BE2C (cell line): ENCODE measurements at regions not wholly inside any gene's neighbourhood (a gene's known extent, or its start where the extent isn't known, plus 50 kb on each side); places are given as distances from the start of the nearest gene placed in this dataset.

Experiments
- DNase-seq: peaks from one replicate; pipeline ENCODE4 v3.0.0-alpha.2; 2020
- H3K27me3 ChIP-seq: fragments of 250-450 bp; sonication (Bioruptor Pico); 2 replicates; pipeline ENCODE4 v1.5.1; 2020; ENCODE audit warnings: mild to moderate bottlenecking
- H3K36me3 ChIP-seq: fragments of 250-450 bp; sonication (Bioruptor Pico); 2 replicates; pipeline ENCODE4 v1.5.1; 2020; ENCODE audit warnings: mild to moderate bottlenecking
- H3K4me1 ChIP-seq: fragments of 250-450 bp; sonication (Bioruptor Pico); 2 replicates; pipeline ENCODE4 v1.5.1; 2020
- H3K4me3 ChIP-seq: 2 replicates; pipeline ENCODE4 v1.5.1; 2011; ENCODE audit warnings: low read depth, low read length
- H3K9me3 ChIP-seq: fragments of 250-450 bp; sonication (Bioruptor Pico); 2 replicates; pipeline ENCODE4 v1.5.1; 2020
- TF ChIP-seq, protein P1 (sequence below): IDR thresholded peaks from 2 replicates; pipeline ENCODE4 v1.5.1; 2012; ENCODE audit warnings: mild to moderate bottlenecking, low read depth, low read length

DNA sequence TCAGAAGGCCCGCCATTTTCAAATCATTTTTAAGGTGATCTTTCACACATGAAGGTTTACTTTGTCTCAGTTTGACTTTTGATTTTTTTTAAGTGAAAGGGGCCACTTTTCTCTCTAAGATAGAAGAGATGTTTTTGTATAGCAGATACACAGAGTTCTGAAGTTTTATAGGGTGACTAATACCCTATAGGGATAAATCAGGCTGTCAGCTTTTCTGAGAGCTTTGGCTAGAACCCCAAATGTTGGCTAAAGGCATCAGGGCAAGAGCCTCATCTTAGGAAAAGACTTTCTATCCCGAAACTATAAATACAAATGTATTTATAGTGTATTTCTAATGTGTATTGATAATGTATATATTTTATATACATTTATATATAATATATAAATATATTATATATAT, 181.4 kb downstream of the TBX18 start:
- no peak for DNase-seq
- Histone ChIP-seq H3K9me3 (no peaks in the 10 kb centered on the region; the same call in 1 of the 2 replicates), H3K36me3 (no peaks in the 10 kb centered on the region), H3K27me3 (no peaks in the 10 kb centered on the region), H3K4me1 (no peaks in the 10 kb centered on the region; the same call in 1 of the 2 replicates), H3K4me3 (no peak overlapping the region)
- TF ChIP-seq, protein P1, sequence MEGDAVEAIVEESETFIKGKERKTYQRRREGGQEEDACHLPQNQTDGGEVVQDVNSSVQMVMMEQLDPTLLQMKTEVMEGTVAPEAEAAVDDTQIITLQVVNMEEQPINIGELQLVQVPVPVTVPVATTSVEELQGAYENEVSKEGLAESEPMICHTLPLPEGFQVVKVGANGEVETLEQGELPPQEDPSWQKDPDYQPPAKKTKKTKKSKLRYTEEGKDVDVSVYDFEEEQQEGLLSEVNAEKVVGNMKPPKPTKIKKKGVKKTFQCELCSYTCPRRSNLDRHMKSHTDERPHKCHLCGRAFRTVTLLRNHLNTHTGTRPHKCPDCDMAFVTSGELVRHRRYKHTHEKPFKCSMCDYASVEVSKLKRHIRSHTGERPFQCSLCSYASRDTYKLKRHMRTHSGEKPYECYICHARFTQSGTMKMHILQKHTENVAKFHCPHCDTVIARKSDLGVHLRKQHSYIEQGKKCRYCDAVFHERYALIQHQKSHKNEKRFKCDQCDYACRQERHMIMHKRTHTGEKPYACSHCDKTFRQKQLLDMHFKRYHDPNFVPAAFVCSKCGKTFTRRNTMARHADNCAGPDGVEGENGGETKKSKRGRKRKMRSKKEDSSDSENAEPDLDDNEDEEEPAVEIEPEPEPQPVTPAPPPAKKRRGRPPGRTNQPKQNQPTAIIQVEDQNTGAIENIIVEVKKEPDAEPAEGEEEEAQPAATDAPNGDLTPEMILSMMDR, result no peak

DNA sequence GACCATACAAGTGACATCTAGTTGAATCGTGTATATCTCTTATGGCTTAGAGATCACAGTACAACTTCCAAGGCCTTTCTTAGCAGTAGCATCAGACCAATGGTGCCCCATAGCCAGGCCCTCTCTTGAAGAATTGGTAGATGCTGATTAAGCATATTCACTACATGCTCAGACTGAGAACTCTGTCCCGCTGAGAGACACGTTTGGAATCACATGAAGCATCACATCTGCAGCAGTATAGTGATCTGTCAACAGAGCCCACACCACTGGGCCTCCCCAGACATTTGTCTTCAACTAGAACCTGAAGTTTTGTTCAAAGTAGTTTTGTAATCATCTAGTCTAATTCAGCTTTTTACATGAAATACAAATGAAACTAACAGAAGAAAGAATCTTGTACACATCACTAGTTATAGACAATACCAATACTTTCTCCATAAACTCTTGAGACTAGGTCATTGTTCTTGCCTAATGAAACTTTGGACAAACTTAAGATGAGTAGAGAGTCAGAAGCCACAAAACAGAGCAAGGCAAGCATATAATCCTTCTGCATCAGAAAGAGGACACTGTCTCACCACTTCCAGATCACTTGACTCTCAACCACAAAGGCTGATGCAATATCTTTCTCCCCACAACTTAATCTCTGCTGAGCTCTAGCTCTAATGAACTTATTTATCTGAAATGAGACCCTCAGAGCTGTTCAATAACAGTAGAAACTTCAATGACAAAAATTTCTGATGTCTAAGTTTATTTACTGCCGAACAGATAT, 182.7 kb downstream of the TBX18 start:
- TF ChIP-seq, protein P1, result no peak
- H3K27me3 ChIP-seq, result no peaks in the 10 kb centered on the region
- no peak for DNase-seq

DNA sequence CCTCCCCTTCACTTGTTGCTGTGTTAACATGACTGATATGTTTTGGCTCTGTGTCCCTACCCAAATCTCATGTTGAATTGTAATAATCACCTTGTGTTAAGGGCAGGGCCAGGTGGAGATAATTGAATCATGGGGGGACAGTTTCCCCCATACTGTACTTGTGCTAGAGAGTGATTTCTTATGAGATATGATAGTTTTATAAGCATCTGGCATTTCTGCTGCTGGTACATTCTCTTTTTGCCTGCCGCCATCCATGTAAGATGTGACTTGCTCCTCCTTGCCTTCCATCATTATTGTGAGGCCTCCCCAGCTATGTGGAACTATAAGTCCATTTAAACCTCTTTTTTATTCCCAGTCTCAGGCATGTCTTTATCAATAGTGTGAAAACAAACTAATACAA, 185.0 kb downstream of the TBX18 start:
- H3K36me3 ChIP-seq, result no peaks in the 10 kb centered on the region
- no peaks in the 10 kb centered on the region for H3K9me3 ChIP-seq
- TF ChIP-seq, protein P1, result no peak
- no peaks in the 10 kb centered on the region for H3K27me3 ChIP-seq
- no peak for DNase-seq
- no peaks in the 10 kb centered on the region; the same call in 1 of the 2 replicates for H3K4me1 ChIP-seq
- no peak overlapping the region for H3K4me3 ChIP-seq

More for the DNA sequence above, 182.7 kb downstream of the TBX18 start:
- Histone ChIP-seq H3K36me3 (no peaks in the 10 kb centered on the region), H3K4me1 (no peaks in the 10 kb centered on the region; the same call in 1 of the 2 replicates), H3K9me3 (no peaks in the 10 kb centered on the region), H3K4me3 (no peak overlapping the region)

DNA sequence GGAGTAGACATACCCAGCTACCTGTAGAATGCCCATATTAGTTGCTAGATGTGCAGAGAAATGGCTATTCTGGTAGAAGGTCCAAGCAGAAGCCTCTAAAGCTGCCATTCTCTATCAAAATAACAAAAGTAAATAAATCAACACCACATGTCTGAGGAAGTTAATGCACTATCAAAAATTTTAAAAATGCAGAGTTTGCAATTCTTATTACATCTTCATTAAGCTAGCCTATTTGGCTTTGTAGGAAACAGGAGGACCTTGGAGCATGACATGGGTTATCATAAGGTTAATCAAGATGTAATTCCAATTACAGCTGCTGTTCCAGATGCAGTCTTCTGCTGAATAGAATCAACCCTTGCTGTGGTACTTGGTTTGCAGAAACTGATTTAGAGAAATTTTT, 188.4 kb downstream of the TBX18 start:
- DNase-seq, result no peak
- no peaks in the 10 kb centered on the region for H3K36me3 ChIP-seq
- no peaks in the 10 kb centered on the region for H3K9me3 ChIP-seq
- TF ChIP-seq, protein P1, result no peak
- H3K4me1 ChIP-seq, result no peaks in the 10 kb centered on the region
- H3K4me3 ChIP-seq, result no peak overlapping the region
- H3K27me3 ChIP-seq, result no peaks in the 10 kb centered on the region

DNA sequence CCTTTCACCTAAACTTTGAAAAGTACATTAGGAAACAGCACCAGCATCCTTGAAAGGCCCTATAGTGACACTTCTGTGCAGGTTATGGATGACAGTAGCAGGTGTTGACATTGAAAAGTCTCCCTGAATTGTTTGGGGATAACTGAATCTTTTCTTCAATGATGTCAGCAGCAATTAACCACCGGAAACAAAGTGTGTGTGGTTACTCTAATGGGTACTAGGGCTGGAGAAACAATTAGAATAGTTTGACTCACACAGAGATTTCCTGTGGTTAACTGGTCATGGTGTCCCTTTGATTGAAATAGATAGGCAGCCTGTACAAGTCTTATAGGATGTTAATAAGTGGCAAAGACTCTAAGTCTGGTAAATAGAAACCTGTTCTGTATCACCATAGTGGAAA, 189.1 kb downstream of the TBX18 start:
- H3K4me3 ChIP-seq, result no peak overlapping the region

DNA sequence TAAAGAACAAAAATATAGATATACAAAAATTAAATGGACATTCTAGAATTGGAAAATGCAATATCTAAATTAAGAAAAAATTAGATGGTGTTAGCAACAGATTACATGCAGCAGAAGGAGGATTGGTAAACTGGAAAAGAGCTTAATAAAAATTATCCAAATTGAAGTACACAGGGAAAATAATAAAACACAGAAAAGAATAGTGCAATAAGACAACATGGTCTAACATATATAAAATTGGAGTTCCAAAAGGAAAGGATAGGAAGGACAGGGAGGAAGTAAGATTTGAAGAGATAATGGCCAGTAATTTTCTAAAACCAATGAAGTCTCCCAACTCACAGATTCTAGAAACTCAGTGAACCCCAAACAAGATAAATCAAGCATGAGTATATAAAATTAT, 194.5 kb downstream of the TBX18 start:
- H3K27me3 ChIP-seq, result no peaks in the 10 kb centered on the region
- no peaks in the 10 kb centered on the region for H3K9me3 ChIP-seq
- TF ChIP-seq, protein P1, result no peak
- H3K4me3 ChIP-seq, result no peak overlapping the region
- no peak for DNase-seq
- no peaks in the 10 kb centered on the region for H3K36me3 ChIP-seq
- H3K4me1 ChIP-seq, result no peaks in the 10 kb centered on the region

More for the DNA sequence above, 189.1 kb downstream of the TBX18 start:
- Histone ChIP-seq H3K9me3 (no peaks in the 10 kb centered on the region), H3K27me3 (no peaks in the 10 kb centered on the region), H3K4me1 (no peaks in the 10 kb centered on the region), H3K36me3 (no peaks in the 10 kb centered on the region)
- TF ChIP-seq, protein P1, result no peak
- no peak for DNase-seq
